WTC11 (cell line): ENCODE measurements at regions not wholly inside any gene's neighbourhood (a gene's known extent, or its start where the extent isn't known, plus 50 kb on each side); places are given as distances from the start of the nearest gene placed in this dataset.

Experiments
- CREB1 ChIP-seq: sonication (generic); formaldehyde crosslinking; IDR thresholded peaks from 2 replicates; pipeline ENCODE4 v1.8.0; 2023; ENCODE audit warnings: mild to moderate bottlenecking, missing genetic modification reagents
- ELF4 ChIP-seq: sonication (generic); formaldehyde crosslinking; IDR thresholded peaks from 2 replicates; pipeline ENCODE4 v1.8.1; 2022; ENCODE audit warnings: low read depth, mild to moderate bottlenecking, moderate library complexity, missing genetic modification reagents
- GABPB1 ChIP-seq: sonication (generic); formaldehyde crosslinking; IDR thresholded peaks from 2 replicates; pipeline ENCODE4 v1.8.1; 2023; ENCODE audit warnings: mild to moderate bottlenecking, missing genetic modification reagents
- JUN ChIP-seq: sonication (generic); formaldehyde crosslinking; IDR thresholded peaks from 2 replicates; pipeline ENCODE4 v1.8.0; 2023; ENCODE audit warnings: mild to moderate bottlenecking, missing genetic modification reagents
- MXD4 ChIP-seq: fragments of 250-450 bp; sonication (Bioruptor Pico); IDR thresholded peaks from 2 replicates; pipeline ENCODE4 v1.8.0; 2021; ENCODE audit warnings: mild to moderate bottlenecking, moderate library complexity, borderline replicate concordance
- MYBL2 ChIP-seq: sonication (generic); formaldehyde crosslinking; IDR thresholded peaks from 2 replicates; pipeline ENCODE4 v1.8.1; 2023; ENCODE audit warnings: mild to moderate bottlenecking, moderate library complexity, missing genetic modification reagents
- NR2C2 ChIP-seq: sonication (generic); formaldehyde crosslinking; IDR thresholded peaks from 2 replicates; pipeline ENCODE4 v1.8.0; 2022; ENCODE audit warnings: mild to moderate bottlenecking, missing genetic modification reagents
- TCF7 ChIP-seq: sonication (generic); formaldehyde crosslinking; IDR thresholded peaks from 2 replicates; pipeline ENCODE4 v1.8.0; 2022; ENCODE audit warnings: mild to moderate bottlenecking, low read depth, missing genetic modification reagents, moderate library complexity
- ZNF317 ChIP-seq: sonication (generic); formaldehyde crosslinking; IDR thresholded peaks from 2 replicates; pipeline ENCODE4 v1.8.1; 2023; ENCODE audit warnings: low read depth, mild to moderate bottlenecking, moderate library complexity, missing genetic modification reagents, borderline replicate concordance
- TF ChIP-seq, protein P1 (sequence below): sonication (generic); formaldehyde crosslinking; IDR thresholded peaks from 2 replicates; pipeline ENCODE4 v1.8.1; 2022; ENCODE audit warnings: low read depth, missing genetic modification reagents, borderline replicate concordance
- TF ChIP-seq, protein P2 (sequence below): fragments of 200-600 bp; IDR thresholded peaks from 2 replicates; pipeline ENCODE4 v1.8.0; 2022; ENCODE audit warnings: antibody characterized with exemption
- TF ChIP-seq, protein P3 (sequence below): sonication (generic); formaldehyde crosslinking; IDR thresholded peaks from 2 replicates; pipeline ENCODE4 v1.8.0; 2023; ENCODE audit warnings: missing genetic modification reagents
- TF ChIP-seq, protein P4 (sequence below): fragments of 250-450 bp; sonication (Bioruptor Pico); IDR thresholded peaks from 2 replicates; pipeline ENCODE4 v1.8.0; 2021; ENCODE audit warnings: mild to moderate bottlenecking
- TF ChIP-seq, protein P5 (sequence below): sonication (generic); formaldehyde crosslinking; IDR thresholded peaks from 2 replicates; pipeline ENCODE4 v1.8.1; 2023; ENCODE audit warnings: mild to moderate bottlenecking, moderate library complexity, missing genetic modification reagents

DNA sequence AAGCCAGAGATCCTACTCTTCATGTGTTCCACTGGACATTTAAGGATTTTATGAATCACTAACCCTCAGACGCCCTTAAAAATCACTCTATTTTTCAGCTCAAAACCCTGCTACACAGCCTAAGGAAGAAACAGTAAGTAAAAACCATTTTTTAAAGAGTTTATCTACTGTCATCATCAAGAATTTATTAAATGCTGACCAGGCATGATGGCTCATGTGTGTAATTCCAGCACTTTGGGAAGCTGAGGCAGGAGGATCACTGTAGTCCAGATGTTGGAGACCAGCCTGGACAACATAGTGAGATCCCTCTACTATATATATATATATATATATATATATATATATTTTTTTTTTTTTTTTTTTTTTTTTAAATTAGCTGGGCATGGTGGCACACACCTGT is 124.2 kb upstream of the ID4 start:
- TF ChIP-seq, protein P1, sequence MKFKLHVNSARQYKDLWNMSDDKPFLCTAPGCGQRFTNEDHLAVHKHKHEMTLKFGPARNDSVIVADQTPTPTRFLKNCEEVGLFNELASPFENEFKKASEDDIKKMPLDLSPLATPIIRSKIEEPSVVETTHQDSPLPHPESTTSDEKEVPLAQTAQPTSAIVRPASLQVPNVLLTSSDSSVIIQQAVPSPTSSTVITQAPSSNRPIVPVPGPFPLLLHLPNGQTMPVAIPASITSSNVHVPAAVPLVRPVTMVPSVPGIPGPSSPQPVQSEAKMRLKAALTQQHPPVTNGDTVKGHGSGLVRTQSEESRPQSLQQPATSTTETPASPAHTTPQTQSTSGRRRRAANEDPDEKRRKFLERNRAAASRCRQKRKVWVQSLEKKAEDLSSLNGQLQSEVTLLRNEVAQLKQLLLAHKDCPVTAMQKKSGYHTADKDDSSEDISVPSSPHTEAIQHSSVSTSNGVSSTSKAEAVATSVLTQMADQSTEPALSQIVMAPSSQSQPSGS (CRISPR knock-in tag), result no peak
- TF ChIP-seq, protein P2, sequence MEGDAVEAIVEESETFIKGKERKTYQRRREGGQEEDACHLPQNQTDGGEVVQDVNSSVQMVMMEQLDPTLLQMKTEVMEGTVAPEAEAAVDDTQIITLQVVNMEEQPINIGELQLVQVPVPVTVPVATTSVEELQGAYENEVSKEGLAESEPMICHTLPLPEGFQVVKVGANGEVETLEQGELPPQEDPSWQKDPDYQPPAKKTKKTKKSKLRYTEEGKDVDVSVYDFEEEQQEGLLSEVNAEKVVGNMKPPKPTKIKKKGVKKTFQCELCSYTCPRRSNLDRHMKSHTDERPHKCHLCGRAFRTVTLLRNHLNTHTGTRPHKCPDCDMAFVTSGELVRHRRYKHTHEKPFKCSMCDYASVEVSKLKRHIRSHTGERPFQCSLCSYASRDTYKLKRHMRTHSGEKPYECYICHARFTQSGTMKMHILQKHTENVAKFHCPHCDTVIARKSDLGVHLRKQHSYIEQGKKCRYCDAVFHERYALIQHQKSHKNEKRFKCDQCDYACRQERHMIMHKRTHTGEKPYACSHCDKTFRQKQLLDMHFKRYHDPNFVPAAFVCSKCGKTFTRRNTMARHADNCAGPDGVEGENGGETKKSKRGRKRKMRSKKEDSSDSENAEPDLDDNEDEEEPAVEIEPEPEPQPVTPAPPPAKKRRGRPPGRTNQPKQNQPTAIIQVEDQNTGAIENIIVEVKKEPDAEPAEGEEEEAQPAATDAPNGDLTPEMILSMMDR, result no peak
- TF ChIP-seq MYBL2, result no peak
- no peak for TF ChIP-seq TCF7 (CRISPR knock-in tag)
- TF ChIP-seq, protein P3, sequence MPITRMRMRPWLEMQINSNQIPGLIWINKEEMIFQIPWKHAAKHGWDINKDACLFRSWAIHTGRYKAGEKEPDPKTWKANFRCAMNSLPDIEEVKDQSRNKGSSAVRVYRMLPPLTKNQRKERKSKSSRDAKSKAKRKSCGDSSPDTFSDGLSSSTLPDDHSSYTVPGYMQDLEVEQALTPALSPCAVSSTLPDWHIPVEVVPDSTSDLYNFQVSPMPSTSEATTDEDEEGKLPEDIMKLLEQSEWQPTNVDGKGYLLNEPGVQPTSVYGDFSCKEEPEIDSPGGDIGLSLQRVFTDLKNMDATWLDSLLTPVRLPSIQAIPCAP, result no peak
- TF ChIP-seq, protein P4, sequence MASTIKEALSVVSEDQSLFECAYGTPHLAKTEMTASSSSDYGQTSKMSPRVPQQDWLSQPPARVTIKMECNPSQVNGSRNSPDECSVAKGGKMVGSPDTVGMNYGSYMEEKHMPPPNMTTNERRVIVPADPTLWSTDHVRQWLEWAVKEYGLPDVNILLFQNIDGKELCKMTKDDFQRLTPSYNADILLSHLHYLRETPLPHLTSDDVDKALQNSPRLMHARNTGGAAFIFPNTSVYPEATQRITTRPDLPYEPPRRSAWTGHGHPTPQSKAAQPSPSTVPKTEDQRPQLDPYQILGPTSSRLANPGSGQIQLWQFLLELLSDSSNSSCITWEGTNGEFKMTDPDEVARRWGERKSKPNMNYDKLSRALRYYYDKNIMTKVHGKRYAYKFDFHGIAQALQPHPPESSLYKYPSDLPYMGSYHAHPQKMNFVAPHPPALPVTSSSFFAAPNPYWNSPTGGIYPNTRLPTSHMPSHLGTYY, result no peak
- TF ChIP-seq MXD4 (CRISPR knock-in tag), result no peak
- TF ChIP-seq, protein P5, sequence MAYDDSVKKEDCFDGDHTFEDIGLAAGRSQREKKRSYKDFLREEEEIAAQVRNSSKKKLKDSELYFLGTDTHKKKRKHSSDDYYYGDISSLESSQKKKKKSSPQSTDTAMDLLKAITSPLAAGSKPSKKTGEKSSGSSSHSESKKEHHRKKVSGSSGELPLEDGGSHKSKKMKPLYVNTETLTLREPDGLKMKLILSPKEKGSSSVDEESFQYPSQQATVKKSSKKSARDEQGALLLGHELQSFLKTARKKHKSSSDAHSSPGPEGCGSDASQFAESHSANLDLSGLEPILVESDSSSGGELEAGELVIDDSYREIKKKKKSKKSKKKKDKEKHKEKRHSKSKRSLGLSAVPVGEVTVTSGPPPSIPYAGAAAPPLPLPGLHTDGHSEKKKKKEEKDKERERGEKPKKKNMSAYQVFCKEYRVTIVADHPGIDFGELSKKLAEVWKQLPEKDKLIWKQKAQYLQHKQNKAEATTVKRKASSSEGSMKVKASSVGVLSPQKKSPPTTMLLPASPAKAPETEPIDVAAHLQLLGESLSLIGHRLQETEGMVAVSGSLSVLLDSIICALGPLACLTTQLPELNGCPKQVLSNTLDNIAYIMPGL (CRISPR knock-in tag), result no peak
- TF ChIP-seq ELF4, result no peak
- no peak for TF ChIP-seq NR2C2 (CRISPR knock-in tag)
- TF ChIP-seq CREB1 (CRISPR knock-in tag), result no peak
- no peak for TF ChIP-seq ZNF317 (CRISPR knock-in tag)
- no peak for TF ChIP-seq GABPB1 (CRISPR knock-in tag)
- TF ChIP-seq JUN (CRISPR knock-in tag), result no peak
